SK-N-SH (cell line): ENCODE measurements at regions not wholly inside any gene's neighbourhood (a gene's known extent, or its start where the extent isn't known, plus 50 kb on each side); places are given as distances from the start of the nearest gene placed in this dataset.

Source experiments
- CTCF ChIA-PET: fragments of 300-600, 350-600 bp; formaldehyde crosslinking; extraction: SDS; loops from one replicate; lab custom pipeline; 2021; lab: Yijun Ruan, JAX
- POLR2A ChIA-PET: fragments of 350-600 bp; sonication (Branson Sonifier 250); formaldehyde crosslinking; extraction: SDS; loops from one replicate; lab custom pipeline; 2020; ENCODE audit warnings: antibody characterized with exemption, inconsistent platforms; lab: Yijun Ruan, JAX
- DNase-seq: peaks from one replicate; pipeline ENCODE4 v3.0.0; 2012
- H2AFZ ChIP-seq: fragments of 200-600 bp; sonication (generic); 2 replicates; pipeline ENCODE4 v1.8.1; 2016; ENCODE audit warnings: antibody characterized with exemption, mild to moderate bottlenecking, low read depth
- H3F3A ChIP-seq: fragments of 200-600 bp; sonication (generic); replicated peaks from 2 replicates; pipeline ENCODE3; 2016; ENCODE audit warnings: antibody characterized with exemption, mild to moderate bottlenecking; ENCODE audit not compliant: insufficient read depth
- H3K27ac ChIP-seq, 2 experiments: fragments of 200-500 bp in 1 of 2; fragments of 200-600 bp in 1 of 2; sonication (Bioruptor generic) in 1 of 2; sonication (generic), shearing (Covaris generic) in 1 of 2; 2 replicates each; pipeline versions ENCODE4 v1.5.1 to v1.6.1; 2014 to 2016; ENCODE audit warnings: low read depth in 2 of 2, inconsistent platforms in 1 of 2, low read length in 1 of 2, mild to moderate bottlenecking in 1 of 2, mixed read lengths in 1 of 2
- H3K27me3 ChIP-seq: fragments of 200-600 bp; sonication (generic), shearing (Covaris generic); 2 replicates; pipeline ENCODE4 v1.6.1; 2016; ENCODE audit warnings: mixed run types; ENCODE audit not compliant: insufficient read depth
- H3K36me3 ChIP-seq, 2 experiments: fragments of 200-500 bp in 1 of 2; fragments of 200-600 bp in 1 of 2; sonication (Bioruptor generic) in 1 of 2; sonication (generic) in 1 of 2; replicated peaks in 1 of 2; 2 replicates each; pipeline versions ENCODE3 to v1.5.1; 2014 to 2016; ENCODE audit warnings: low read length in 1 of 2, mild to moderate bottlenecking in 1 of 2; ENCODE audit not compliant: insufficient read depth in 2 of 2, control insufficient read depth in 1 of 2
- H3K4me1 ChIP-seq, 2 experiments: fragments of 200-500 bp in 1 of 2; fragments of 200-600 bp in 1 of 2; sonication (Bioruptor generic) in 1 of 2; sonication (generic), shearing (Covaris generic) in 1 of 2; 2 replicates each; pipeline versions ENCODE4 v1.5.1 to v1.6.1; 2014 to 2016; ENCODE audit warnings: low read depth in 1 of 2, low read length in 1 of 2, mixed run types in 1 of 2; ENCODE audit not compliant: insufficient read depth in 2 of 2, control insufficient read depth in 1 of 2
- H3K4me2 ChIP-seq: fragments of 200-600 bp; sonication (generic), shearing (Covaris generic); 2 replicates; pipeline ENCODE4 v1.6.1; 2017; ENCODE audit warnings: mixed run types
- H3K4me3 ChIP-seq, 2 experiments: fragments of 200-500 bp in 1 of 2; fragments of 200-600 bp in 1 of 2; sonication (Bioruptor generic) in 1 of 2; sonication (generic), shearing (Covaris generic) in 1 of 2; 2 replicates each; pipeline versions ENCODE4 v1.5.1 to v1.8.1; 2014 to 2016; ENCODE audit warnings: low read depth in 2 of 2, inconsistent platforms in 1 of 2, low read length in 1 of 2, mild to moderate bottlenecking in 1 of 2, mixed read lengths in 1 of 2, moderate library complexity in 1 of 2
- H3K79me2 ChIP-seq: fragments of 200-600 bp; sonication (generic); 2 replicates; pipeline ENCODE4 v1.8.1; 2017; ENCODE audit warnings: mild to moderate bottlenecking; ENCODE audit not compliant: insufficient read depth
- H3K9ac ChIP-seq: fragments of 200-600 bp; sonication (generic); 2 replicates; pipeline ENCODE4 v1.6.1; 2017; ENCODE audit warnings: mixed run types
- H3K9me2 ChIP-seq: fragments of 200-600 bp; sonication (generic); 2 replicates; pipeline ENCODE4 v1.6.1; 2017; ENCODE audit warnings: mixed run types
- H3K9me3 ChIP-seq: fragments of 200-600 bp; sonication (generic); 2 replicates; pipeline ENCODE4 v1.6.1; 2017; ENCODE audit warnings: mixed run types, mild to moderate bottlenecking, moderate library complexity
- H4K20me1 ChIP-seq: fragments of 200-600 bp; sonication (generic); 2 replicates; pipeline ENCODE4 v1.6.1; 2017; ENCODE audit warnings: mild to moderate bottlenecking, mixed run types; ENCODE audit not compliant: insufficient read depth
- ELF1 ChIP-seq: IDR thresholded peaks from 2 replicates; pipeline ENCODE4 v1.4.0; 2012
- EZH2phosphoT487 ChIP-seq: fragments of 200-600 bp; sonication (generic); IDR thresholded peaks from 2 replicates; pipeline ENCODE4 v1.6.1; 2017; ENCODE audit warnings: low read depth, mixed run types, mild to moderate bottlenecking, antibody characterized with exemption, moderate library complexity, borderline replicate concordance
- FOXM1 ChIP-seq: IDR thresholded peaks from 2 replicates; pipeline ENCODE4 v1.4.0; 2012; ENCODE audit warnings: low read depth, mild to moderate bottlenecking
- JUND ChIP-seq: IDR thresholded peaks from 2 replicates; pipeline ENCODE4 v1.4.0; 2012
- NFIC ChIP-seq: IDR thresholded peaks from 2 replicates; pipeline ENCODE4 v1.4.0; 2012; ENCODE audit warnings: borderline replicate concordance
- PBX3 ChIP-seq: IDR thresholded peaks from 2 replicates; pipeline ENCODE4; 2012
- RAD21 ChIP-seq: IDR thresholded peaks from 2 replicates; pipeline ENCODE4 v1.6.1; 2012; ENCODE audit warnings: mild to moderate bottlenecking, low read length
- RCOR1 ChIP-seq: fragments of 150-350 bp; IDR thresholded peaks from 2 replicates; pipeline ENCODE4 v1.6.1; 2017; ENCODE audit warnings: antibody characterized with exemption, low read length
- RXRA ChIP-seq: IDR thresholded peaks from 2 replicates; pipeline ENCODE4 v1.4.0; 2012; ENCODE audit warnings: low read depth, mild to moderate bottlenecking, borderline replicate concordance
- TCF12 ChIP-seq: IDR thresholded peaks from 2 replicates; pipeline ENCODE4 v1.4.0; 2012
- YY1 ChIP-seq: IDR thresholded peaks from 2 replicates; pipeline ENCODE4 v1.4.0; 2012; ENCODE audit warnings: low read depth, mild to moderate bottlenecking
- small RNA-seq, 7 experiments: library from RNA; depleted of rRNA; stranded (forward); fragments of <200 nt; gene quantifications; one replicate each; pipeline ENCODE3, GENCODE V24; 2012
- TF ChIP-seq, protein P1 (sequence below): IDR thresholded peaks from 2 replicates; pipeline ENCODE4 v1.6.1; 2012; ENCODE audit warnings: mild to moderate bottlenecking, low read depth, low read length, moderate library complexity
- TF ChIP-seq, protein P2 (sequence below): IDR thresholded peaks from 2 replicates; pipeline ENCODE4 v1.4.0; 2012; ENCODE audit warnings: low read depth, borderline replicate concordance

GRCh38 chr1:110726755-110727154 lies 52.0 kb upstream of the KCNA3 start:
- no peaks in the 10 kb centered on the region for H3K27me3 ChIP-seq
- no peak overlapping the region for H3K27ac ChIP-seq
- no peaks in the 10 kb centered on the region for H4K20me1 ChIP-seq
- no peak overlapping the region for H3K9ac ChIP-seq
- CTCF ChIA-PET, result no interaction called here
- TF ChIP-seq RXRA (no peak), NFIC (no peak), YY1 (no peak), RAD21 (no peak), EZH2phosphoT487 (no peak), PBX3 (no peak), FOXM1 (no peak), RCOR1 (no peak), TCF12 (no peak), ELF1 (no peak), JUND (no peak)
- TF ChIP-seq, protein P1, sequence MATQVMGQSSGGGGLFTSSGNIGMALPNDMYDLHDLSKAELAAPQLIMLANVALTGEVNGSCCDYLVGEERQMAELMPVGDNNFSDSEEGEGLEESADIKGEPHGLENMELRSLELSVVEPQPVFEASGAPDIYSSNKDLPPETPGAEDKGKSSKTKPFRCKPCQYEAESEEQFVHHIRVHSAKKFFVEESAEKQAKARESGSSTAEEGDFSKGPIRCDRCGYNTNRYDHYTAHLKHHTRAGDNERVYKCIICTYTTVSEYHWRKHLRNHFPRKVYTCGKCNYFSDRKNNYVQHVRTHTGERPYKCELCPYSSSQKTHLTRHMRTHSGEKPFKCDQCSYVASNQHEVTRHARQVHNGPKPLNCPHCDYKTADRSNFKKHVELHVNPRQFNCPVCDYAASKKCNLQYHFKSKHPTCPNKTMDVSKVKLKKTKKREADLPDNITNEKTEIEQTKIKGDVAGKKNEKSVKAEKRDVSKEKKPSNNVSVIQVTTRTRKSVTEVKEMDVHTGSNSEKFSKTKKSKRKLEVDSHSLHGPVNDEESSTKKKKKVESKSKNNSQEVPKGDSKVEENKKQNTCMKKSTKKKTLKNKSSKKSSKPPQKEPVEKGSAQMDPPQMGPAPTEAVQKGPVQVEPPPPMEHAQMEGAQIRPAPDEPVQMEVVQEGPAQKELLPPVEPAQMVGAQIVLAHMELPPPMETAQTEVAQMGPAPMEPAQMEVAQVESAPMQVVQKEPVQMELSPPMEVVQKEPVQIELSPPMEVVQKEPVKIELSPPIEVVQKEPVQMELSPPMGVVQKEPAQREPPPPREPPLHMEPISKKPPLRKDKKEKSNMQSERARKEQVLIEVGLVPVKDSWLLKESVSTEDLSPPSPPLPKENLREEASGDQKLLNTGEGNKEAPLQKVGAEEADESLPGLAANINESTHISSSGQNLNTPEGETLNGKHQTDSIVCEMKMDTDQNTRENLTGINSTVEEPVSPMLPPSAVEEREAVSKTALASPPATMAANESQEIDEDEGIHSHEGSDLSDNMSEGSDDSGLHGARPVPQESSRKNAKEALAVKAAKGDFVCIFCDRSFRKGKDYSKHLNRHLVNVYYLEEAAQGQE, result no peak
- TF ChIP-seq, protein P2, sequence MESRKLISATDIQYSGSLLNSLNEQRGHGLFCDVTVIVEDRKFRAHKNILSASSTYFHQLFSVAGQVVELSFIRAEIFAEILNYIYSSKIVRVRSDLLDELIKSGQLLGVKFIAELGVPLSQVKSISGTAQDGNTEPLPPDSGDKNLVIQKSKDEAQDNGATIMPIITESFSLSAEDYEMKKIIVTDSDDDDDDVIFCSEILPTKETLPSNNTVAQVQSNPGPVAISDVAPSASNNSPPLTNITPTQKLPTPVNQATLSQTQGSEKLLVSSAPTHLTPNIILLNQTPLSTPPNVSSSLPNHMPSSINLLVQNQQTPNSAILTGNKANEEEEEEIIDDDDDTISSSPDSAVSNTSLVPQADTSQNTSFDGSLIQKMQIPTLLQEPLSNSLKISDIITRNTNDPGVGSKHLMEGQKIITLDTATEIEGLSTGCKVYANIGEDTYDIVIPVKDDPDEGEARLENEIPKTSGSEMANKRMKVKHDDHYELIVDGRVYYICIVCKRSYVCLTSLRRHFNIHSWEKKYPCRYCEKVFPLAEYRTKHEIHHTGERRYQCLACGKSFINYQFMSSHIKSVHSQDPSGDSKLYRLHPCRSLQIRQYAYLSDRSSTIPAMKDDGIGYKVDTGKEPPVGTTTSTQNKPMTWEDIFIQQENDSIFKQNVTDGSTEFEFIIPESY, result no peak
- H3K9me3 ChIP-seq, result no peaks in the 10 kb centered on the region
- no peaks in the 10 kb centered on the region for H3F3A ChIP-seq
- no peak for DNase-seq
- H3K9me2 ChIP-seq, result no peaks in the 10 kb centered on the region
- H3K4me2 ChIP-seq, result no peak overlapping the region
- no peak overlapping the region for H2AFZ ChIP-seq
- no peak overlapping the region for H3K4me3 ChIP-seq
- no peaks in the 10 kb centered on the region for H3K36me3 ChIP-seq
- POLR2A ChIA-PET, result no interaction called here
- no peaks in the 10 kb centered on the region for H3K4me1 ChIP-seq
- no peaks in the 10 kb centered on the region for H3K79me2 ChIP-seq

Small RNA genes in the stretch of these regions (small RNA-seq; reads per million reads assigned to genes)
- gene RF00019, result 0 reads per million in 7 experiments
